GM23338 (cell line): ENCODE measurements at regions not wholly inside any gene's neighbourhood (a gene's known extent, or its start where the extent isn't known, plus 50 kb on each side); places are given as distances from the start of the nearest gene placed in this dataset.

Source experiments
- ATAC-seq: fragments of 200-7000 bp; cut with Tn5 transposase; 3 replicates; pipeline ENCODE4 v1.9.1; 2020
- DNase-seq: peaks from one replicate; pipeline ENCODE4 v3.0.0-alpha.2; 2015; ENCODE audit warnings: low spot score
- H2AFZ ChIP-seq: fragments of 200-600 bp; sonication (generic); 2 replicates; pipeline ENCODE4 v1.8.0; 2016; ENCODE audit warnings: antibody characterized with exemption, mild to moderate bottlenecking, moderate library complexity
- H3F3A ChIP-seq: fragments of 200-600 bp; sonication (generic); replicated peaks from 2 replicates; pipeline ENCODE4 v1.8.0; 2017; ENCODE audit warnings: antibody characterized with exemption, mixed run types, low read depth
- H3K27ac ChIP-seq: fragments of 200-600 bp; sonication (generic); 2 replicates; pipeline ENCODE4 v1.6.1; 2016; ENCODE audit warnings: low read depth
- H3K27me3 ChIP-seq: fragments of 200-600 bp; sonication (generic); 2 replicates; pipeline ENCODE4 v1.8.0; 2016; ENCODE audit warnings: mild to moderate bottlenecking, mixed run types, moderate library complexity; ENCODE audit not compliant: insufficient read depth
- H3K36me3 ChIP-seq: fragments of 200-600 bp; sonication (generic); 2 replicates; pipeline ENCODE4 v1.8.0; 2016; ENCODE audit warnings: mild to moderate bottlenecking; ENCODE audit not compliant: insufficient read depth
- H3K4me1 ChIP-seq: fragments of 200-600 bp; sonication (generic); 2 replicates; pipeline ENCODE4 v1.8.0; 2016; ENCODE audit warnings: mild to moderate bottlenecking, moderate library complexity; ENCODE audit not compliant: insufficient read depth
- H3K4me2 ChIP-seq: fragments of 200-600 bp; sonication (generic); 2 replicates; pipeline ENCODE4 v1.7.1; 2017; ENCODE audit warnings: mixed run types
- H3K4me3 ChIP-seq: fragments of 200-600 bp; sonication (generic); 2 replicates; pipeline ENCODE4 v1.6.1; 2016; ENCODE audit warnings: mixed run types
- H3K79me2 ChIP-seq: fragments of 200-600 bp; sonication (generic); replicated peaks from 2 replicates; pipeline ENCODE4 v1.8.0; 2017; ENCODE audit warnings: mild to moderate bottlenecking; ENCODE audit not compliant: insufficient read depth
- H3K9me2 ChIP-seq: fragments of 200-600 bp; sonication (generic); 2 replicates; pipeline ENCODE4 v1.8.0; 2017; ENCODE audit not compliant: insufficient read depth
- H4K20me1 ChIP-seq: fragments of 200-600 bp; sonication (generic); replicated peaks from 2 replicates; pipeline ENCODE4 v1.8.0; 2017; ENCODE audit warnings: mild to moderate bottlenecking; ENCODE audit not compliant: insufficient read depth
- H3K27ac Mint-ChIP-seq: 2 replicates; pipeline ENCODE4 v1.8.0; 2020; ENCODE audit warnings: inconsistent platforms, mild to moderate bottlenecking, moderate library complexity, mixed read lengths
- H3K27me3 Mint-ChIP-seq: 3 replicates; pipeline ENCODE4 v1.8.0; 2022; ENCODE audit warnings: low read depth, mild to moderate bottlenecking, moderate library complexity, mixed read lengths, inconsistent platforms; ENCODE audit not compliant: insufficient read depth, poor library complexity
- H3K36me3 Mint-ChIP-seq: 3 replicates; pipeline ENCODE4 v1.8.0; 2021; ENCODE audit warnings: low read depth, mild to moderate bottlenecking, inconsistent platforms, moderate library complexity, mixed read lengths
- H3K4me1 Mint-ChIP-seq: 3 replicates; pipeline ENCODE4 v1.8.0; 2020; ENCODE audit warnings: mild to moderate bottlenecking, inconsistent platforms, mixed read lengths
- H3K4me3 Mint-ChIP-seq: 3 replicates; pipeline ENCODE4 v1.8.0; 2021; ENCODE audit warnings: moderate library complexity, mild to moderate bottlenecking, inconsistent platforms, mixed read lengths
- H3K9me3 Mint-ChIP-seq: 3 replicates; pipeline ENCODE4 v1.8.0; 2020; ENCODE audit warnings: moderate library complexity, mild to moderate bottlenecking, inconsistent platforms, mixed read lengths
- CREB1 ChIP-seq: fragments of 250-450 bp; sonication (Bioruptor Pico); IDR thresholded peaks from 2 replicates; pipeline ENCODE4 v1.5.0; 2020; ENCODE audit warnings: low read depth, mild to moderate bottlenecking, moderate library complexity
- EZH2 ChIP-seq: fragments of 200-600 bp; sonication (generic); IDR thresholded peaks from one replicate; pipeline ENCODE4 v1.8.0; 2017; ENCODE audit warnings: antibody characterized with exemption, mild to moderate bottlenecking, low read depth; ENCODE audit not compliant: unreplicated experiment
- EZH2phosphoT487 ChIP-seq: fragments of 200-600 bp; sonication (generic); IDR thresholded peaks from one replicate; pipeline ENCODE4 v1.8.1; 2018; ENCODE audit warnings: antibody characterized with exemption; ENCODE audit not compliant: unreplicated experiment
- JUNB ChIP-seq: IDR thresholded peaks from one replicate; pipeline ENCODE4 v1.6.1; 2016; ENCODE audit warnings: antibody characterized with exemption; ENCODE audit not compliant: unreplicated experiment
- NANOG ChIP-seq: IDR thresholded peaks from 2 replicates; pipeline ENCODE4 v1.6.1; 2016; ENCODE audit warnings: antibody characterized with exemption, borderline replicate concordance
- POLR2AphosphoS5 ChIP-seq: IDR thresholded peaks from 2 replicates; pipeline ENCODE4 v1.6.1; 2016; ENCODE audit warnings: antibody characterized with exemption, low read depth
- STAT1 ChIP-seq: IDR thresholded peaks from one replicate; pipeline ENCODE4 v1.6.1; 2016; ENCODE audit warnings: antibody characterized with exemption; ENCODE audit not compliant: unreplicated experiment
- ZNF114 ChIP-seq: fragments of 250-450 bp; sonication (Bioruptor Pico); IDR thresholded peaks from 2 replicates; pipeline ENCODE4 v1.5.0; 2020; ENCODE audit warnings: mild to moderate bottlenecking, moderate library complexity
- ZNF331 ChIP-seq: fragments of 250-450 bp; sonication (Bioruptor Pico); IDR thresholded peaks from 2 replicates; pipeline ENCODE4 v1.5.0; 2020; ENCODE audit warnings: low read depth, mild to moderate bottlenecking, moderate library complexity
- TF ChIP-seq, protein P1 (sequence below), 2 experiments: fragments of 200-600 bp in 1 of 2; sonication (generic) in 1 of 2; conservative IDR thresholded peaks; 2 replicates each; pipeline versions ENCODE4 v1.5.1 to v1.6.1; 2016 to 2017; ENCODE audit warnings: antibody characterized with exemption in 2 of 2, low read depth in 2 of 2, mild to moderate bottlenecking in 2 of 2, moderate library complexity in 1 of 2
- TF ChIP-seq, protein P2 (sequence below): IDR thresholded peaks from one replicate; pipeline ENCODE4 v1.6.1; 2018; ENCODE audit warnings: antibody characterized with exemption; ENCODE audit not compliant: unreplicated experiment
- TF ChIP-seq, protein P3 (sequence below): fragments of 250-450 bp; sonication (Bioruptor Pico); IDR thresholded peaks from 2 replicates; pipeline ENCODE4 v1.5.0; 2020; ENCODE audit warnings: mild to moderate bottlenecking, moderate library complexity

DNA sequence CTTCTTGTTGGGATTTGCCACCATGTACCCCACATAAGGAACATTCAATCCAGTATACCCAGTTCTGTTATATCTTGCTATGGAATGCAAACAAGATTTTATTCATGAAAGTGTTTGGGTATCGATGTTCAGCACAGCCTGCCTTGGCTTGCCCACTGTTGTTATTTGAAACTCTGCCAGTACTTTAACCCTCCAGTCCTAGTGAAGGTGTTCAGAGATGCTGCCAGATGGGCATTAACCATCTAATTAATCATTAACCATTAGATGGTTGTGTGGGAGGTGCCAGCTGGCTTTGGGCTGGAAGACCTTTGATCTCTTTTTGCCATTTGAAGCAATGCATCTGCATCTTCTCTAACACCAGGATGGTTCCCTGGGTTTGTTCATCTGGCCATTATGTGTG, 363.0 kb downstream of the SH2D4B start:
- ATAC-seq (no peak), DNase-seq (no peak)
- peaks cover 33% of the 10 kb centered on the region for H3K4me1 ChIP-seq
- H3K36me3 Mint-ChIP-seq: no peaks in the 10 kb centered on the region
- no peaks in the 10 kb centered on the region for H4K20me1 ChIP-seq
- no peaks in the 10 kb centered on the region for H3K79me2 ChIP-seq
- no peaks in the 10 kb centered on the region for H3K36me3 ChIP-seq
- no peak overlapping the region for H3K4me2 ChIP-seq
- H3K27me3 ChIP-seq: peaks cover 27% of the 10 kb centered on the region
- H3K27ac Mint-ChIP-seq: no peak overlapping the region
- no peaks in the 10 kb centered on the region for H3K9me3 Mint-ChIP-seq
- H3K4me3 ChIP-seq: no peak overlapping the region
- no peak overlapping the region for H3K4me3 Mint-ChIP-seq
- 0 out of 2 replicates have a peak, but pooled peaks cover 2% of the 10 kb centered on the region for H3K9me2 ChIP-seq
- H3K4me1 Mint-ChIP-seq: peaks cover 41% of the 10 kb centered on the region
- H3F3A ChIP-seq: no peaks in the 10 kb centered on the region
- TF ChIP-seq, protein P1, sequence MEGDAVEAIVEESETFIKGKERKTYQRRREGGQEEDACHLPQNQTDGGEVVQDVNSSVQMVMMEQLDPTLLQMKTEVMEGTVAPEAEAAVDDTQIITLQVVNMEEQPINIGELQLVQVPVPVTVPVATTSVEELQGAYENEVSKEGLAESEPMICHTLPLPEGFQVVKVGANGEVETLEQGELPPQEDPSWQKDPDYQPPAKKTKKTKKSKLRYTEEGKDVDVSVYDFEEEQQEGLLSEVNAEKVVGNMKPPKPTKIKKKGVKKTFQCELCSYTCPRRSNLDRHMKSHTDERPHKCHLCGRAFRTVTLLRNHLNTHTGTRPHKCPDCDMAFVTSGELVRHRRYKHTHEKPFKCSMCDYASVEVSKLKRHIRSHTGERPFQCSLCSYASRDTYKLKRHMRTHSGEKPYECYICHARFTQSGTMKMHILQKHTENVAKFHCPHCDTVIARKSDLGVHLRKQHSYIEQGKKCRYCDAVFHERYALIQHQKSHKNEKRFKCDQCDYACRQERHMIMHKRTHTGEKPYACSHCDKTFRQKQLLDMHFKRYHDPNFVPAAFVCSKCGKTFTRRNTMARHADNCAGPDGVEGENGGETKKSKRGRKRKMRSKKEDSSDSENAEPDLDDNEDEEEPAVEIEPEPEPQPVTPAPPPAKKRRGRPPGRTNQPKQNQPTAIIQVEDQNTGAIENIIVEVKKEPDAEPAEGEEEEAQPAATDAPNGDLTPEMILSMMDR (conservative IDR thresholded peaks at IDR 0.05; ENCODE audit: low read depth in 2 of 2): no peak
- TF ChIP-seq POLR2AphosphoS5 (no peak), EZH2 (no peak), STAT1 (no peak), ZNF331 (no peak), EZH2phosphoT487 (no peak), CREB1 (CRISPR knock-in tag) (no peak), NANOG (no peak), ZNF114 (CRISPR knock-in tag) (no peak), JUNB (no peak)
- TF ChIP-seq, protein P2, sequence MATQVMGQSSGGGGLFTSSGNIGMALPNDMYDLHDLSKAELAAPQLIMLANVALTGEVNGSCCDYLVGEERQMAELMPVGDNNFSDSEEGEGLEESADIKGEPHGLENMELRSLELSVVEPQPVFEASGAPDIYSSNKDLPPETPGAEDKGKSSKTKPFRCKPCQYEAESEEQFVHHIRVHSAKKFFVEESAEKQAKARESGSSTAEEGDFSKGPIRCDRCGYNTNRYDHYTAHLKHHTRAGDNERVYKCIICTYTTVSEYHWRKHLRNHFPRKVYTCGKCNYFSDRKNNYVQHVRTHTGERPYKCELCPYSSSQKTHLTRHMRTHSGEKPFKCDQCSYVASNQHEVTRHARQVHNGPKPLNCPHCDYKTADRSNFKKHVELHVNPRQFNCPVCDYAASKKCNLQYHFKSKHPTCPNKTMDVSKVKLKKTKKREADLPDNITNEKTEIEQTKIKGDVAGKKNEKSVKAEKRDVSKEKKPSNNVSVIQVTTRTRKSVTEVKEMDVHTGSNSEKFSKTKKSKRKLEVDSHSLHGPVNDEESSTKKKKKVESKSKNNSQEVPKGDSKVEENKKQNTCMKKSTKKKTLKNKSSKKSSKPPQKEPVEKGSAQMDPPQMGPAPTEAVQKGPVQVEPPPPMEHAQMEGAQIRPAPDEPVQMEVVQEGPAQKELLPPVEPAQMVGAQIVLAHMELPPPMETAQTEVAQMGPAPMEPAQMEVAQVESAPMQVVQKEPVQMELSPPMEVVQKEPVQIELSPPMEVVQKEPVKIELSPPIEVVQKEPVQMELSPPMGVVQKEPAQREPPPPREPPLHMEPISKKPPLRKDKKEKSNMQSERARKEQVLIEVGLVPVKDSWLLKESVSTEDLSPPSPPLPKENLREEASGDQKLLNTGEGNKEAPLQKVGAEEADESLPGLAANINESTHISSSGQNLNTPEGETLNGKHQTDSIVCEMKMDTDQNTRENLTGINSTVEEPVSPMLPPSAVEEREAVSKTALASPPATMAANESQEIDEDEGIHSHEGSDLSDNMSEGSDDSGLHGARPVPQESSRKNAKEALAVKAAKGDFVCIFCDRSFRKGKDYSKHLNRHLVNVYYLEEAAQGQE: no peak
- TF ChIP-seq, protein P3, sequence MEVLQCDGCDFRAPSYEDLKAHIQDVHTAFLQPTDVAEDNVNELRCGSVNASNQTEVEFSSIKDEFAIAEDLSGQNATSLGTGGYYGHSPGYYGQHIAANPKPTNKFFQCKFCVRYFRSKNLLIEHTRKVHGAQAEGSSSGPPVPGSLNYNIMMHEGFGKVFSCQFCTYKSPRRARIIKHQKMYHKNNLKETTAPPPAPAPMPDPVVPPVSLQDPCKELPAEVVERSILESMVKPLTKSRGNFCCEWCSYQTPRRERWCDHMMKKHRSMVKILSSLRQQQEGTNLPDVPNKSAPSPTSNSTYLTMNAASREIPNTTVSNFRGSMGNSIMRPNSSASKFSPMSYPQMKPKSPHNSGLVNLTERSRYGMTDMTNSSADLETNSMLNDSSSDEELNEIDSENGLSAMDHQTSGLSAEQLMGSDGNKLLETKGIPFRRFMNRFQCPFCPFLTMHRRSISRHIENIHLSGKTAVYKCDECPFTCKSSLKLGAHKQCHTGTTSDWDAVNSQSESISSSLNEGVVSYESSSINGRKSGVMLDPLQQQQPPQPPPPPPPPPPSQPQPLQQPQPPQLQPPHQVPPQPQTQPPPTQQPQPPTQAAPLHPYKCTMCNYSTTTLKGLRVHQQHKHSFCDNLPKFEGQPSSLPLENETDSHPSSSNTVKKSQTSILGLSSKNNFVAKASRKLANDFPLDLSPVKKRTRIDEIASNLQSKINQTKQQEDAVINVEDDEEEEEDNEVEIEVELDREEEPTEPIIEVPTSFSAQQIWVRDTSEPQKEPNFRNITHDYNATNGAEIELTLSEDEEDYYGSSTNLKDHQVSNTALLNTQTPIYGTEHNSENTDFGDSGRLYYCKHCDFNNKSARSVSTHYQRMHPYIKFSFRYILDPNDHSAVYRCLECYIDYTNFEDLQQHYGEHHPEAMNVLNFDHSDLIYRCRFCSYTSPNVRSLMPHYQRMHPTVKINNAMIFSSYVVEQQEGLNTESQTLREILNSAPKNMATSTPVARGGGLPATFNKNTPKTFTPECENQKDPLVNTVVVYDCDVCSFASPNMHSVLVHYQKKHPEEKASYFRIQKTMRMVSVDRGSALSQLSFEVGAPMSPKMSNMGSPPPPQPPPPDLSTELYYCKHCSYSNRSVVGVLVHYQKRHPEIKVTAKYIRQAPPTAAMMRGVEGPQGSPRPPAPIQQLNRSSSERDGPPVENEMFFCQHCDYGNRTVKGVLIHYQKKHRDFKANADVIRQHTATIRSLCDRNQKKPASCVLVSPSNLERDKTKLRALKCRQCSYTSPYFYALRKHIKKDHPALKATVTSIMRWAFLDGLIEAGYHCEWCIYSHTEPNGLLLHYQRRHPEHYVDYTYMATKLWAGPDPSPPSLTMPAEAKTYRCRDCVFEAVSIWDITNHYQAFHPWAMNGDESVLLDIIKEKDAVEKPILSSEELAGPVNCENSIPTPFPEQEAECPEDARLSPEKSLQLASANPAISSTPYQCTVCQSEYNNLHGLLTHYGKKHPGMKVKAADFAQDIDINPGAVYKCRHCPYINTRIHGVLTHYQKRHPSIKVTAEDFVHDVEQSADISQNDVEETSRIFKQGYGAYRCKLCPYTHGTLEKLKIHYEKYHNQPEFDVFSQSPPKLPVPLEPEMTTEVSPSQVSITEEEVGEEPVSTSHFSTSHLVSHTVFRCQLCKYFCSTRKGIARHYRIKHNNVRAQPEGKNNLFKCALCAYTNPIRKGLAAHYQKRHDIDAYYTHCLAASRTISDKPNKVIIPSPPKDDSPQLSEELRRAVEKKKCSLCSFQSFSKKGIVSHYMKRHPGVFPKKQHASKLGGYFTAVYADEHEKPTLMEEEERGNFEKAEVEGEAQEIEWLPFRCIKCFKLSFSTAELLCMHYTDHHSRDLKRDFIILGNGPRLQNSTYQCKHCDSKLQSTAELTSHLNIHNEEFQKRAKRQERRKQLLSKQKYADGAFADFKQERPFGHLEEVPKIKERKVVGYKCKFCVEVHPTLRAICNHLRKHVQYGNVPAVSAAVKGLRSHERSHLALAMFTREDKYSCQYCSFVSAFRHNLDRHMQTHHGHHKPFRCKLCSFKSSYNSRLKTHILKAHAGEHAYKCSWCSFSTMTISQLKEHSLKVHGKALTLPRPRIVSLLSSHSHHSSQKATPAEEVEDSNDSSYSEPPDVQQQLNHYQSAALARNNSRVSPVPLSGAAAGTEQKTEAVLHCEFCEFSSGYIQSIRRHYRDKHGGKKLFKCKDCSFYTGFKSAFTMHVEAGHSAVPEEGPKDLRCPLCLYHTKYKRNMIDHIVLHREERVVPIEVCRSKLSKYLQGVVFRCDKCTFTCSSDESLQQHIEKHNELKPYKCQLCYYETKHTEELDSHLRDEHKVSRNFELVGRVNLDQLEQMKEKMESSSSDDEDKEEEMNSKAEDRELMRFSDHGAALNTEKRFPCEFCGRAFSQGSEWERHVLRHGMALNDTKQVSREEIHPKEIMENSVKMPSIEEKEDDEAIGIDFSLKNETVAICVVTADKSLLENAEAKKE: no peak
- no peak overlapping the region for H2AFZ ChIP-seq
- H3K27me3 Mint-ChIP-seq: peaks cover 25% of the 10 kb centered on the region
- no peak overlapping the region for H3K27ac ChIP-seq
